Testis (tissue), 2 donors: ENCODE measurements at regions not wholly inside any gene's neighbourhood (a gene's known extent, or its start where the extent isn't known, plus 50 kb on each side); places are given as distances from the start of the nearest gene placed in this dataset.

ENCODE experiments used
- DNase-seq: peaks from one replicate; pipeline ENCODE4 v3.0.0-alpha.2; 2019
- H3K27ac ChIP-seq, 2 donors: fragments of 200-600 bp; sonication (generic); one replicate each; pipeline ENCODE4 v1.5.1; 2019
- H3K27me3 ChIP-seq: fragments of 200-600 bp; sonication (generic); one replicate; pipeline ENCODE4 v1.5.1; 2019
- H3K36me3 ChIP-seq: fragments of 200-600 bp; sonication (generic); one replicate; pipeline ENCODE4 v1.5.1; 2017; ENCODE audit warnings: low read depth; ENCODE audit errors: missing control alignments
- H3K4me1 ChIP-seq: fragments of 200-600 bp; sonication (generic); one replicate; pipeline ENCODE4 v1.5.1; 2019
- H3K4me3 ChIP-seq, 2 donors: fragments of 200-600 bp; sonication (generic); one replicate each; pipeline ENCODE4 v1.5.1; 2017 to 2019
- H3K9me3 ChIP-seq: fragments of 200-600 bp; sonication (generic); one replicate; pipeline ENCODE4 v1.5.1; 2017
- CTCF ChIP-seq, 3 experiments: fragments of 450-650 bp in 2 of 3; fragments of 200-600 bp in 1 of 3; sonication (generic) in 1 of 3; IDR thresholded peaks; one replicate each; pipeline ENCODE4 v1.5.1; 2016 to 2019; ENCODE audit warnings: antibody characterized with exemption in 3 of 3, mild to moderate bottlenecking in 2 of 3, moderate library complexity in 1 of 3
- POLR2A ChIP-seq: fragments of 450-650 bp; IDR thresholded peaks from one replicate; pipeline ENCODE4 v1.6.1; 2017; ENCODE audit warnings: antibody characterized with exemption, mild to moderate bottlenecking, moderate library complexity
- WGBS, 2 donors: methylation state at CpG; one replicate each; pipeline ENCODE4 v1.1.5; 2018; 5-methylcytosine and 5-hydroxymethylcytosine counted together
- intact Hi-C: fragments of 100-400 bp; cut with DNase I; formaldehyde crosslinking; loops from one replicate; pipeline ENCODE4 v1.15.1; 2023; ENCODE audit warnings: low total_unique reads

- H3K4me3 ChIP-seq = no peak overlapping the region
- intact Hi-C loops = no loop called here
- peaks cover 2% of the 10 kb centered on the region for H3K9me3 ChIP-seq
- H3K27ac ChIP-seq = no peak overlapping the region
- H3K4me1 ChIP-seq = no peaks in the 10 kb centered on the region
- H3K36me3 ChIP-seq = no peaks in the 10 kb centered on the region
- no peak for DNase-seq
- 84 to 86% methylated on average over 1 of the region's 1 CpG for WGBS, 2 donors
- TF ChIP-seq POLR2A (no peak), CTCF (IDR thresholded peaks at IDR 0.05) (no peak)
- H3K27me3 ChIP-seq = no peaks in the 10 kb centered on the region
Measured at GRCh38 chr15:95701410-95701809, 629.1 kb upstream of the NR2F2 start.

DNA sequence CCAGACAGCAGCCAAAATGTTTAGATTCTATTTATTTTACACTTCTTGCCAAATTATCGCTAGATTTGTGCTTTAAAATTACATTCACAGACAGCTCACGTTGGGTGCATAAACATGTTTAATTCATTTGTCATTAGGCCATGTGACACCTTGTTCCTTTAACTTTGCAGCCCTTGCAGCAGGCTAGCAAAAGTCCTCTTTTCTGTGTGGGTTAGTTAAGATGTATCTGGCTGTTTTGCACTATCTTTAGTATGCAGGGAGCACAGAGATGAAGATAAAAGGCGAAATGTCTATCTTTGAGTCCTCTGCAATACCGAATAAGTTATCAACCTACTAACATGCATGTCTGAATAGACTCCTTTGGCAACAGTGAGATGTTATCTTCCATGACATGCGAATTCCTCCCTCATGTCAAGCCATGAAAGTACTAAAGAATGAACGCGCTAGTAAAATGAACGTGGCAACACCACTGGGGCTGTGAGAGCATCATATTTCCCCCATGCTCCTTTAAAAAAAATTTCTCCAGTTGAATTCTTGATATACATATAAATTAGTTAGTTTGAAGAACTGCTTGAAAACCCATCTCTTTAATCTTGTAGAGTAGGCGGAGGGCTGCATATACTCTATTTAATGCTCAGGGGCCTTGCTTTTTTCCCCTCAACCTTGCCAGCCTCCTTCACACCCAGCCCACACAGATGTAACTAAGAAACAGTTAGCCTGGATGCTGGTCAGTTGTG, 620.4 kb upstream of the NR2F2 start:
- Histone ChIP-seq H3K27me3 (no peaks in the 10 kb centered on the region), H3K9me3 (no peaks in the 10 kb centered on the region), H3K4me3 (no peak overlapping the region), H3K27ac (no peak overlapping the region), H3K36me3 (no peaks in the 10 kb centered on the region), H3K4me1 (no peaks in the 10 kb centered on the region)
- DNase-seq = no peak
- no peak for TF ChIP-seq CTCF (IDR thresholded peaks at IDR 0.05)
- no peak for TF ChIP-seq POLR2A
- intact Hi-C loops = no loop called here
- WGBS, 2 donors = 65 to 75% methylated on average over 9 of the region's 9 CpGs

DNA sequence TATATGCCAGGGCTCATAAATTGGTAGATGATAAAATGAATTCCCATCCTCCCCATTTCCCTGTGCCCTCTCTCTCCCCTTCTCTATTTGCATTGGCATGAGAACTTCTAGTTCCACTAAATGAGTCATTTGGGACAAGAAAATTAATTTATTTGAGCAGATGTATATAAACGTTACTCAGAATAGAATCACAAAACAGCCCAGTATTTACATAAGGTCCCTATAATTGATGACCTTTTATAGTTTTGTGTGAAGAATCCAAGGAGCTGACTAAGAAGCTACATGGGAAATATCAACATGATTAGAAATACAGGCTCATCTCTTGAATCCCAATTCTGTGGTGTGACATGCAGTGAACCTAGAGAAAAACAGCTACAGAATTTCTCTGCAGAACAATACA, 617.7 kb upstream of the NR2F2 start:
- H3K4me1 ChIP-seq = no peaks in the 10 kb centered on the region
- H3K36me3 ChIP-seq = no peaks in the 10 kb centered on the region
- no peaks in the 10 kb centered on the region for H3K9me3 ChIP-seq
- TF ChIP-seq POLR2A (no peak), CTCF (IDR thresholded peaks at IDR 0.05) (no peak)
- peak overlapping the region in 1 of 2 donors; percentile 64 for H3K27ac ChIP-seq
- intact Hi-C loops = no loop called here
- WGBS, 2 donors = 50 to 55% methylated on average over 1 of the region's 1 CpG
- DNase-seq = no peak
- no peak overlapping the region for H3K4me3 ChIP-seq
- H3K27me3 ChIP-seq = no peaks in the 10 kb centered on the region

GRCh38 chr15:95713324-95713723, 617.2 kb upstream of the NR2F2 start:
- intact Hi-C loops = no loop called here
- Histone ChIP-seq H3K27ac (peak overlapping the region; percentile 12 to 64), H3K36me3 (no peaks in the 10 kb centered on the region), H3K4me3 (no peak overlapping the region), H3K4me1 (no peaks in the 10 kb centered on the region), H3K9me3 (no peaks in the 10 kb centered on the region), H3K27me3 (no peaks in the 10 kb centered on the region)
- 55 to 65% methylated on average over 5 of the region's 5 CpGs for WGBS, 2 donors
- no peak for DNase-seq
- no peak for TF ChIP-seq POLR2A
- no peak for TF ChIP-seq CTCF (IDR thresholded peaks at IDR 0.05)
